Activated CD4-positive, alpha-beta T cell treated with anti-CD3 and anti-CD28 coated beads, Interleukin-2, Interleukin-6, amounts not matched to agents 100 ng/mL and 50 ng/mL, durations not matched to agents 16 hours and 8 hours (primary cell): ENCODE measurements at regions not wholly inside any gene's neighbourhood (a gene's known extent, or its start where the extent isn't known, plus 50 kb on each side); places are given as distances from the start of the nearest gene placed in this dataset.
"Not testable (repeated sequence)": the region's sequence is repeated elsewhere in the genome, so short reads cannot be mapped to it uniquely, and the experiment has no call there.

Source experiments
- DNase-seq: peaks from one replicate; pipeline ENCODE4 v3.0.0-alpha.2; 2020

GRCh38 chr14:85165094-85165493, 364.9 kb upstream of the FLRT2 start:
- no peak for DNase-seq

- no peak for DNase-seq
Measured at GRCh38 chr14:85169381-85169780, 360.6 kb upstream of the FLRT2 start.

GRCh38 chr14:85172290-85172689, 357.7 kb upstream of the FLRT2 start:
- no peak for DNase-seq

- DNase-seq, result no peak
Measured at GRCh38 chr14:85172889-85173477, 357.0 kb upstream of the FLRT2 start.

GRCh38 chr14:85175556-85175955, 354.4 kb upstream of the FLRT2 start:
- DNase-seq, result no peak

- no peak for DNase-seq
Measured at GRCh38 chr14:85178864-85179263, 351.1 kb upstream of the FLRT2 start.

- DNase-seq, result no peak
Measured at GRCh38 chr14:85180876-85181275, 349.1 kb upstream of the FLRT2 start.

GRCh38 chr14:85182282-85182681, 347.7 kb upstream of the FLRT2 start:
- DNase-seq, result no peak

- no peak for DNase-seq
Measured at GRCh38 chr14:85186082-85186481, 343.9 kb upstream of the FLRT2 start.

GRCh38 chr14:85187521-85187920, 342.4 kb upstream of the FLRT2 start:
- DNase-seq, result no peak

- DNase-seq, result no peak
Measured at GRCh38 chr14:85188836-85189235, 341.1 kb upstream of the FLRT2 start.

- not testable (repeated sequence) for DNase-seq
Measured at GRCh38 chr14:85189253-85189652, 340.7 kb upstream of the FLRT2 start.

- no peak for DNase-seq
Measured at GRCh38 chr14:85190251-85190650, 339.7 kb upstream of the FLRT2 start.

- no peak for DNase-seq
Measured at GRCh38 chr14:85191986-85192385, 338.0 kb upstream of the FLRT2 start.

GRCh38 chr14:85195872-85196477, 334.0 kb upstream of the FLRT2 start:
- no peak for DNase-seq

GRCh38 chr14:85198001-85198400, 331.9 kb upstream of the FLRT2 start:
- no peak for DNase-seq

- DNase-seq, result no peak
Measured at GRCh38 chr14:85205875-85206274, 324.1 kb upstream of the FLRT2 start.

GRCh38 chr14:85214471-85214870, 315.5 kb upstream of the FLRT2 start:
- no peak for DNase-seq

- DNase-seq, result no peak
Measured at GRCh38 chr14:85217412-85217811, 312.5 kb upstream of the FLRT2 start.

GRCh38 chr14:85218982-85219381, 311.0 kb upstream of the FLRT2 start:
- DNase-seq, result no peak

- no peak for DNase-seq
Measured at GRCh38 chr14:85221832-85222231, 308.1 kb upstream of the FLRT2 start.

- DNase-seq, result no peak
Measured at GRCh38 chr14:85222341-85222740, 307.6 kb upstream of the FLRT2 start.

GRCh38 chr14:85223667-85224066, 306.3 kb upstream of the FLRT2 start:
- DNase-seq, result no peak

- no peak for DNase-seq
Measured at GRCh38 chr14:85224241-85224640, 305.7 kb upstream of the FLRT2 start.

GRCh38 chr14:85233756-85234155, 296.2 kb upstream of the FLRT2 start:
- no peak for DNase-seq
